Testis (tissue), 2 donors: ENCODE measurements at regions not wholly inside any gene's neighbourhood (a gene's known extent, or its start where the extent isn't known, plus 50 kb on each side); places are given as distances from the start of the nearest gene placed in this dataset.

Source experiments
- POLR2A ChIP-seq: fragments of 450-650 bp; IDR thresholded peaks from one replicate; pipeline ENCODE4 v1.6.1; 2017; ENCODE audit warnings: antibody characterized with exemption, mild to moderate bottlenecking, moderate library complexity
- TF ChIP-seq, protein P1 (sequence below), 3 experiments: fragments of 450-650 bp in 2 of 3; fragments of 200-600 bp in 1 of 3; sonication (generic) in 1 of 3; IDR thresholded peaks; one replicate each; pipeline ENCODE4 v1.5.1; 2016 to 2019; ENCODE audit warnings: antibody characterized with exemption in 3 of 3, mild to moderate bottlenecking in 2 of 3, moderate library complexity in 1 of 3

DNA sequence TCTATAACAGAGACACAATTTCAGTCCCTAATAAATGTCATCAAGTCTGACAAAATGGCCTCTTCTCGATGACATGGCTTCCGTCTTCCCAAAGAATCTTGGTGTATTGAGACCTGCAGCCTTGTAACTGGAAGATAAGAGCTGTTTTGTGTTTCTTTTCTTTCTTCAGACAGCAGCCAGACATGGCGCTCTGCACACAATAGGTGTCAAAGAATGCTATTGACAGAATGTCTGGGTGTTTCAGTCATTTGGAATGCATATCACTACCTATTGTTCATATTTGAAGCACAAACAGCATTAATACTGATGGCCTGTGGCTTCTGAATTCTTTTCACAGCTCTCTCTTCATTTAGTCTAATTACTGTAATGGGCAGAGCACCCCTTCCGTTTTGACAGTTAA, 344.8 kb downstream of the RPRM start:
- TF ChIP-seq, protein P1, sequence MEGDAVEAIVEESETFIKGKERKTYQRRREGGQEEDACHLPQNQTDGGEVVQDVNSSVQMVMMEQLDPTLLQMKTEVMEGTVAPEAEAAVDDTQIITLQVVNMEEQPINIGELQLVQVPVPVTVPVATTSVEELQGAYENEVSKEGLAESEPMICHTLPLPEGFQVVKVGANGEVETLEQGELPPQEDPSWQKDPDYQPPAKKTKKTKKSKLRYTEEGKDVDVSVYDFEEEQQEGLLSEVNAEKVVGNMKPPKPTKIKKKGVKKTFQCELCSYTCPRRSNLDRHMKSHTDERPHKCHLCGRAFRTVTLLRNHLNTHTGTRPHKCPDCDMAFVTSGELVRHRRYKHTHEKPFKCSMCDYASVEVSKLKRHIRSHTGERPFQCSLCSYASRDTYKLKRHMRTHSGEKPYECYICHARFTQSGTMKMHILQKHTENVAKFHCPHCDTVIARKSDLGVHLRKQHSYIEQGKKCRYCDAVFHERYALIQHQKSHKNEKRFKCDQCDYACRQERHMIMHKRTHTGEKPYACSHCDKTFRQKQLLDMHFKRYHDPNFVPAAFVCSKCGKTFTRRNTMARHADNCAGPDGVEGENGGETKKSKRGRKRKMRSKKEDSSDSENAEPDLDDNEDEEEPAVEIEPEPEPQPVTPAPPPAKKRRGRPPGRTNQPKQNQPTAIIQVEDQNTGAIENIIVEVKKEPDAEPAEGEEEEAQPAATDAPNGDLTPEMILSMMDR (IDR thresholded peaks at IDR 0.05): no peak
- no peak for TF ChIP-seq POLR2A
